HepG2 (cell line): ENCODE measurements at regions not wholly inside any gene's neighbourhood (a gene's known extent, or its start where the extent isn't known, plus 50 kb on each side); places are given as distances from the start of the nearest gene placed in this dataset.
A peak's percentile ranks its signal among the peaks of the same experiment; 100 is the strongest.

Experiments
- ATAC-seq: fragments of 200-7000 bp; cut with Tn5 transposase; 3 replicates; pipeline ENCODE4 v1.9.1; 2020; ENCODE audit warnings: mild to moderate bottlenecking, moderate library complexity
- BruUV-seq: library from RNA; stranded (reverse); fragments of 400-500 nt; replicated peaks from 2 replicates; lab custom pipeline; 2021; lab: Mats Ljungman, UMichigan
- CTCF ChIA-PET: fragments of 300-600 bp; formaldehyde crosslinking; extraction: SDS; loops from one replicate; lab custom pipeline; 2021; ENCODE audit warnings: low total read pairs, inconsistent platforms, low intra/inter-chr PET ratio; lab: Yijun Ruan, JAX
- POLR2A ChIA-PET: fragments of 350-600 bp; sonication (Branson Sonifier 250); formaldehyde crosslinking; loops from one replicate; lab custom pipeline; 2020; ENCODE audit warnings: antibody characterized with exemption, inconsistent platforms; lab: Yijun Ruan, JAX
- DNase-seq: peaks from one replicate; pipeline ENCODE4 v3.0.0-alpha.2; 2015; ENCODE audit warnings: low spot score
- FAIRE-seq: peaks from 3 replicates; lab custom pipeline; 2011; peaks lifted over from hg19 to GRCh38; lab: Jason Lieb, UNC
- H2AFZ ChIP-seq: one replicate; pipeline ENCODE4 v1.6.1; 2011; ENCODE audit warnings: low read length, inconsistent platforms
- H3K27ac ChIP-seq: fragments of 300-600 bp; 3 replicates; pipeline ENCODE4 v1.8.0; 2011; ENCODE audit warnings: mixed run types, mild to moderate bottlenecking, mixed read lengths, low read length, inconsistent platforms; ENCODE audit not compliant: insufficient read depth; ENCODE audit errors: extremely low read length
- H3K27me3 ChIP-seq, 2 experiments: fragments of 200-600 bp in 1 of 2; 2 replicates in 1 of 2; 3 replicates in 1 of 2; pipeline versions ENCODE4 v1.6.0 to v1.8.0; 2011; ENCODE audit warnings: low read length in 2 of 2, mild to moderate bottlenecking in 2 of 2, moderate library complexity in 2 of 2, inconsistent platforms in 1 of 2; ENCODE audit not compliant: insufficient read depth in 2 of 2, control insufficient read depth in 1 of 2
- H3K36me3 ChIP-seq, 2 experiments: fragments of 200-600 bp in 1 of 2; replicated peaks in 1 of 2; 2 replicates in 1 of 2; 3 replicates in 1 of 2; pipeline versions ENCODE4 v1.5.1 to v1.8.0; 2011; ENCODE audit warnings: low read length in 2 of 2, inconsistent platforms in 1 of 2; ENCODE audit not compliant: insufficient read depth in 2 of 2, control insufficient read depth in 1 of 2
- H3K4me1 ChIP-seq: 2 replicates; pipeline ENCODE4 v1.5.1; 2012; ENCODE audit warnings: low read length, inconsistent platforms; ENCODE audit not compliant: insufficient read depth
- H3K4me2 ChIP-seq: 2 replicates; pipeline ENCODE4 v1.6.0; 2011; ENCODE audit warnings: low read depth, low read length, inconsistent platforms
- H3K4me3 ChIP-seq, 3 experiments: fragments of 200-600 bp in 1 of 3; sonication (generic), shearing (Covaris generic) in 1 of 3; replicated peaks in 1 of 3; 2 replicates each; pipeline ENCODE4 v1.5.1; 2011 to 2016; ENCODE audit warnings: low read length in 3 of 3, inconsistent platforms in 2 of 3, low read depth in 2 of 3, mild to moderate bottlenecking in 2 of 3, control low read depth in 1 of 3, mixed read lengths in 1 of 3; ENCODE audit not compliant: insufficient read depth in 1 of 3
- H3K79me2 ChIP-seq: one replicate; pipeline ENCODE4 v1.6.1; 2011; ENCODE audit warnings: low read length, inconsistent platforms; ENCODE audit not compliant: insufficient read depth
- H3K9ac ChIP-seq: 2 replicates; pipeline ENCODE4 v1.6.0; 2011; ENCODE audit warnings: mild to moderate bottlenecking, low read depth, low read length, inconsistent platforms; ENCODE audit not compliant: insufficient read depth
- H3K9me3 ChIP-seq: 2 replicates; pipeline ENCODE4 v1.5.1; 2012; ENCODE audit warnings: mild to moderate bottlenecking, low read length
- H4K20me1 ChIP-seq: 2 replicates; pipeline ENCODE4 v1.6.0; 2011; ENCODE audit warnings: inconsistent platforms, mild to moderate bottlenecking, low read length, moderate library complexity; ENCODE audit not compliant: insufficient read depth
- ATF2 ChIP-seq: sonication (generic); formaldehyde crosslinking; IDR thresholded peaks from 2 replicates; pipeline ENCODE4 v1.4.0; 2020; ENCODE audit warnings: missing genetic modification reagents
- ATM ChIP-seq: fragments of 450-650 bp; IDR thresholded peaks from 2 replicates; pipeline ENCODE4 v1.7.1; 2017; ENCODE audit warnings: mild to moderate bottlenecking, borderline replicate concordance
- CEBPG ChIP-seq: IDR thresholded peaks from 2 replicates; pipeline ENCODE4 v1.6.1; 2016
- CREB1 ChIP-seq, 2 experiments: fragments of 450-650 bp in 1 of 2; IDR thresholded peaks; 2 replicates each; pipeline ENCODE4 v1.6.1; 2016 to 2017; ENCODE audit warnings: control low read depth in 1 of 2, mild to moderate bottlenecking in 1 of 2, missing compliant biosample characterization in 1 of 2, missing genetic modification characterization in 1 of 2
- DRAP1 ChIP-seq: IDR thresholded peaks from 2 replicates; pipeline ENCODE4 v1.6.1; 2016; ENCODE audit warnings: missing genetic modification reagents, missing compliant biosample characterization
- GLI4 ChIP-seq: sonication (generic); formaldehyde crosslinking; IDR thresholded peaks from 2 replicates; pipeline ENCODE4 v1.5.1; 2020; ENCODE audit warnings: missing genetic modification reagents, mild to moderate bottlenecking, moderate library complexity, borderline replicate concordance
- IRF2 ChIP-seq: IDR thresholded peaks from 2 replicates; pipeline ENCODE4 v1.6.1; 2018; ENCODE audit warnings: missing genetic modification reagents, missing compliant biosample characterization
- JARID2 ChIP-seq: sonication (generic); formaldehyde crosslinking; IDR thresholded peaks from 2 replicates; pipeline ENCODE4 v1.8.1; 2023; ENCODE audit warnings: missing genetic modification reagents, inconsistent platforms; ENCODE audit not compliant: insufficient replicate concordance
- MAFF ChIP-seq: IDR thresholded peaks from 2 replicates; pipeline ENCODE4 v1.6.1; 2011; ENCODE audit warnings: low read depth, low read length, improper control_type of control experiment
- MAFK ChIP-seq, 2 experiments: IDR thresholded peaks in 1 of 2; conservative IDR thresholded peaks in 1 of 2; 2 replicates each; pipeline ENCODE4 v1.6.1; 2011; ENCODE audit warnings: improper control_type of control experiment in 2 of 2, low read length in 2 of 2
- NCOR1 ChIP-seq: fragments of 200-600 bp; sonication (generic); IDR thresholded peaks from 2 replicates; pipeline ENCODE4 v1.7.0; 2017; ENCODE audit warnings: antibody characterized with exemption, low read length, borderline replicate concordance
- ZFP91 ChIP-seq: sonication (generic); formaldehyde crosslinking; IDR thresholded peaks from 2 replicates; pipeline ENCODE4 v1.9.0; 2022; ENCODE audit warnings: missing genetic modification reagents, mild to moderate bottlenecking, borderline replicate concordance
- ZMYM2 ChIP-seq: sonication (generic); formaldehyde crosslinking; IDR thresholded peaks from 2 replicates; pipeline ENCODE4 v1.8.0; 2022; ENCODE audit warnings: mild to moderate bottlenecking, missing genetic modification reagents
- ZNF121 ChIP-seq: sonication (generic); formaldehyde crosslinking; IDR thresholded peaks from 2 replicates; pipeline ENCODE4 v1.5.0; 2020; ENCODE audit warnings: mild to moderate bottlenecking, missing genetic modification reagents
- ZNF543 ChIP-seq: sonication (generic); formaldehyde crosslinking; IDR thresholded peaks from 2 replicates; pipeline ENCODE4 v1.4.0; 2020; ENCODE audit warnings: mild to moderate bottlenecking, missing genetic modification reagents
- ZNF780A ChIP-seq: sonication (generic); formaldehyde crosslinking; IDR thresholded peaks from 2 replicates; pipeline ENCODE4 v1.8.0; 2022; ENCODE audit warnings: mild to moderate bottlenecking, missing genetic modification reagents, moderate library complexity
- ZSCAN12 ChIP-seq: sonication (generic); formaldehyde crosslinking; IDR thresholded peaks from 2 replicates; pipeline ENCODE4 v1.9.0; 2021; ENCODE audit warnings: mild to moderate bottlenecking, missing genetic modification reagents
- WGBS: methylation state at CpG from one replicate; pipeline ENCODE4 v1.1.6; 2017; ENCODE audit warnings: low lambda C conversion rate; 5-methylcytosine and 5-hydroxymethylcytosine counted together
- in situ Hi-C: cut with HindIII; loops from 2 replicates; pipeline ENCODE4 v1.10.0; 2017; ENCODE audit warnings: low pct_unique_long_range_greater_than_20kb; ENCODE audit not compliant: extremely low pct_ligation_motif_present
- intact Hi-C: fragments of 100-400 bp; cut with micrococcal nuclease; formaldehyde crosslinking; loops from one replicate; pipeline ENCODE4 v1.10.0; 2022; ENCODE audit not compliant: unreplicated experiment

GRCh38 chr7:13774976-13775375, 214.5 kb downstream of the ETV1 start:
- no peaks in the 10 kb centered on the region for H3K27me3 ChIP-seq
- intact Hi-C loops, result no loop called here
- peaks cover 78% of the 10 kb centered on the region for H3K9me3 ChIP-seq
- H3K4me2 ChIP-seq, result no peak overlapping the region
- H3K36me3 ChIP-seq, result no peaks in the 10 kb centered on the region
- TF ChIP-seq JARID2 (CRISPR knock-in tag), result no peak
- no peak for TF ChIP-seq IRF2 (CRISPR knock-in tag)
- 0 out of 2 replicates have a peak, but pooled peaks have one; percentile 28 for TF ChIP-seq MAFF
- TF ChIP-seq CEBPG (CRISPR knock-in tag), result no peak
- peak; percentile 8 to 21; a peak in 1 of 4 replicates for TF ChIP-seq MAFK (conservative IDR thresholded peaks at IDR 0.05 in 1 of 2, IDR thresholded peaks at IDR 0.05 in 1 of 2; ENCODE audit: low read length in 2 of 2)
- no peak for TF ChIP-seq ZSCAN12 (CRISPR knock-in tag)
- no peak for TF ChIP-seq CREB1 (IDR thresholded peaks at IDR 0.05)
- no peak for TF ChIP-seq CREB1 (CRISPR knock-in tag; IDR thresholded peaks at IDR 0.05)
- CTCF ChIA-PET, result no interaction called here
- POLR2A ChIA-PET, result no interaction called here
- no peaks in the 10 kb centered on the region for H3K4me1 ChIP-seq
- ATAC-seq, result no peak
- no TSS peak for BruUV-seq
- H3K4me3 ChIP-seq, result no peak overlapping the region
- no peaks in the 10 kb centered on the region for H3K79me2 ChIP-seq
- H4K20me1 ChIP-seq, result no peaks in the 10 kb centered on the region
- H2AFZ ChIP-seq, result no peak overlapping the region
- no peak overlapping the region for H3K9ac ChIP-seq
- no peak overlapping the region for H3K27ac ChIP-seq
- no peak for FAIRE-seq
- in situ Hi-C loops, result no loop called here
- 43% methylated on average over 2 of the region's 2 CpGs for WGBS
- no peak for DNase-seq

- Histone ChIP-seq H4K20me1 (no peaks in the 10 kb centered on the region), H3K9me3 (peaks cover 85% of the 10 kb centered on the region), H3K4me3 (no peak overlapping the region), H3K9ac (no peak overlapping the region), H3K27ac (no peak overlapping the region), H3K79me2 (no peaks in the 10 kb centered on the region), H3K27me3 (no peaks in the 10 kb centered on the region), H2AFZ (no peak overlapping the region), H3K36me3 (no peaks in the 10 kb centered on the region), H3K4me1 (no peaks in the 10 kb centered on the region), H3K4me2 (no peak overlapping the region)
- in situ Hi-C loops, result no loop called here
- WGBS, result 4% methylated on average over 3 of the region's 3 CpGs
- intact Hi-C loops, result no loop called here
- DNase-seq, result no peak
- BruUV-seq, result no TSS peak
- ATAC-seq, result no peak
- POLR2A ChIA-PET, result no interaction called here
- no peak for FAIRE-seq
- CTCF ChIA-PET, result no interaction called here
- TF ChIP-seq ATM (no peak), ZFP91 (no peak), ZNF121 (CRISPR knock-in tag) (no peak), DRAP1 (CRISPR knock-in tag) (no peak), ZNF780A (CRISPR knock-in tag) (no peak), NCOR1 (no peak), ZMYM2 (CRISPR knock-in tag) (no peak), ZNF543 (no peak), GLI4 (CRISPR knock-in tag) (no peak), ATF2 (CRISPR knock-in tag) (no peak)
Measured at GRCh38 chr7:13777242-13777641, 212.2 kb downstream of the ETV1 start.
